HEK293 (cell line): ENCODE measurements at regions not wholly inside any gene's neighbourhood (a gene's known extent, or its start where the extent isn't known, plus 50 kb on each side); places are given as distances from the start of the nearest gene placed in this dataset.
A peak's percentile ranks its signal among the peaks of the same experiment; 100 is the strongest.

ENCODE experiments used
- BCL11B ChIP-seq: fragments of 450-650 bp; formaldehyde crosslinking; IDR thresholded peaks from 2 replicates; pipeline ENCODE4 v1.5.1; 2016; ENCODE audit warnings: low read depth, missing biosample characterization, missing genetic modification characterization
- EGR2 ChIP-seq: fragments of 450-650 bp; formaldehyde crosslinking; IDR thresholded peaks from 2 replicates; pipeline ENCODE4 v1.5.1; 2016; ENCODE audit warnings: low read depth, missing biosample characterization, missing genetic modification characterization
- MZF1 ChIP-seq: fragments of 450-650 bp; formaldehyde crosslinking; IDR thresholded peaks from 2 replicates; pipeline ENCODE4 v1.5.1; 2017; ENCODE audit warnings: missing biosample characterization, missing genetic modification characterization, borderline replicate concordance
- PRDM4 ChIP-seq: fragments of 450-650 bp; formaldehyde crosslinking; IDR thresholded peaks from 2 replicates; pipeline ENCODE4 v1.5.1; 2017; ENCODE audit warnings: missing biosample characterization, missing genetic modification characterization
- SP7 ChIP-seq: fragments of 450-650 bp; formaldehyde crosslinking; IDR thresholded peaks from 2 replicates; pipeline ENCODE4 v1.5.1; 2016; ENCODE audit warnings: missing biosample characterization, missing genetic modification characterization
- TSHZ1 ChIP-seq: fragments of 450-650 bp; formaldehyde crosslinking; IDR thresholded peaks from 2 replicates; pipeline ENCODE4 v1.5.1; 2016; ENCODE audit warnings: missing biosample characterization, missing genetic modification characterization, borderline replicate concordance
- YY1 ChIP-seq: fragments of 450-650 bp; formaldehyde crosslinking; IDR thresholded peaks from 2 replicates; pipeline ENCODE4 v1.5.1; 2018; ENCODE audit warnings: missing biosample characterization, missing genetic modification characterization
- ZBTB8A ChIP-seq: fragments of 450-650 bp; formaldehyde crosslinking; IDR thresholded peaks from 2 replicates; pipeline ENCODE4 v1.5.1; 2016; ENCODE audit warnings: missing biosample characterization, missing genetic modification characterization
- ZFHX2 ChIP-seq: fragments of 450-650 bp; formaldehyde crosslinking; conservative IDR thresholded peaks from 2 replicates; pipeline ENCODE4 v1.5.1; 2016; ENCODE audit warnings: missing biosample characterization, missing genetic modification characterization
- ZFP69B ChIP-seq: fragments of 450-650 bp; formaldehyde crosslinking; IDR thresholded peaks from 2 replicates; pipeline ENCODE4 v1.5.1; 2016; ENCODE audit warnings: missing biosample characterization, missing genetic modification characterization
- ZIC2 ChIP-seq: fragments of 450-650 bp; formaldehyde crosslinking; IDR thresholded peaks from 2 replicates; pipeline ENCODE4 v1.5.1; 2016; ENCODE audit warnings: missing biosample characterization, missing genetic modification characterization
- ZNF132 ChIP-seq: fragments of 450-650 bp; formaldehyde crosslinking; IDR thresholded peaks from 2 replicates; pipeline ENCODE4 v1.5.1; 2017; ENCODE audit warnings: missing biosample characterization, missing genetic modification characterization, borderline replicate concordance
- ZNF211 ChIP-seq: fragments of 450-650 bp; formaldehyde crosslinking; IDR thresholded peaks from 2 replicates; pipeline ENCODE4 v1.5.1; 2016; ENCODE audit warnings: low read depth, missing biosample characterization, missing genetic modification characterization
- ZNF274 ChIP-seq, 2 experiments: fragments of 200-500 bp in 1 of 2; fragments of 450-650 bp in 1 of 2; sonication (Bioruptor generic) in 1 of 2; formaldehyde crosslinking in 1 of 2; IDR thresholded peaks; 2 replicates each; pipeline versions ENCODE4 v1.5.1 to v1.6.1; 2014 to 2016; ENCODE audit warnings: borderline replicate concordance in 1 of 2, inconsistent platforms in 1 of 2, low read length in 1 of 2, missing biosample characterization in 1 of 2, missing genetic modification characterization in 1 of 2
- ZNF280D ChIP-seq: fragments of 450-650 bp; formaldehyde crosslinking; IDR thresholded peaks from 2 replicates; pipeline ENCODE4 v1.5.1; 2016; ENCODE audit warnings: missing biosample characterization, missing genetic modification characterization
- ZNF362 ChIP-seq: fragments of 450-650 bp; formaldehyde crosslinking; IDR thresholded peaks from 2 replicates; pipeline ENCODE4 v1.5.1; 2016; ENCODE audit warnings: missing biosample characterization, missing genetic modification characterization
- ZNF449 ChIP-seq: fragments of 450-650 bp; formaldehyde crosslinking; IDR thresholded peaks from 2 replicates; pipeline ENCODE4 v1.5.1; 2017; ENCODE audit warnings: missing biosample characterization, mild to moderate bottlenecking, missing genetic modification characterization, moderate library complexity
- ZNF473 ChIP-seq: fragments of 450-650 bp; formaldehyde crosslinking; IDR thresholded peaks from 2 replicates; pipeline ENCODE4 v1.5.1; 2017; ENCODE audit warnings: missing biosample characterization, missing genetic modification characterization
- ZNF560 ChIP-seq: fragments of 450-650 bp; formaldehyde crosslinking; IDR thresholded peaks from 2 replicates; pipeline ENCODE4 v1.5.1; 2017; ENCODE audit warnings: missing biosample characterization, missing genetic modification characterization, borderline replicate concordance
- ZNF600 ChIP-seq: fragments of 450-650 bp; formaldehyde crosslinking; IDR thresholded peaks from 2 replicates; pipeline ENCODE4 v1.5.1; 2016; ENCODE audit warnings: missing biosample characterization, missing genetic modification characterization
- ZNF658 ChIP-seq: fragments of 450-650 bp; formaldehyde crosslinking; IDR thresholded peaks from 2 replicates; pipeline ENCODE4; 2016; ENCODE audit warnings: missing biosample characterization, missing genetic modification characterization
- ZNF664 ChIP-seq: fragments of 450-650 bp; formaldehyde crosslinking; IDR thresholded peaks from 2 replicates; pipeline ENCODE4 v1.5.1; 2016; ENCODE audit warnings: missing biosample characterization, missing genetic modification characterization
- ZNF677 ChIP-seq: fragments of 450-650 bp; IDR thresholded peaks from 2 replicates; pipeline ENCODE4 v1.5.0; 2018; ENCODE audit warnings: missing biosample characterization, mild to moderate bottlenecking, missing genetic modification characterization, moderate library complexity
- ZNF747 ChIP-seq: fragments of 450-650 bp; formaldehyde crosslinking; IDR thresholded peaks from 2 replicates; pipeline ENCODE4 v1.5.1; 2016; ENCODE audit warnings: missing biosample characterization, missing genetic modification characterization
- ZNF776 ChIP-seq: fragments of 450-650 bp; formaldehyde crosslinking; IDR thresholded peaks from 2 replicates; pipeline ENCODE4 v1.5.0; 2017; ENCODE audit warnings: missing biosample characterization, missing genetic modification characterization, borderline replicate concordance
- ZSCAN4 ChIP-seq: fragments of 450-650 bp; formaldehyde crosslinking; IDR thresholded peaks from 2 replicates; pipeline ENCODE4 v1.5.1; 2017; ENCODE audit warnings: missing biosample characterization, missing genetic modification characterization
- ZXDB ChIP-seq: fragments of 450-650 bp; formaldehyde crosslinking; IDR thresholded peaks from 2 replicates; pipeline ENCODE4 v1.5.1; 2016; ENCODE audit warnings: missing biosample characterization, missing genetic modification characterization

- TF ChIP-seq SP7 (tag by site-specific recombination) = peak; percentile 19; the same call in 1 of the 2 replicates
- no peak for TF ChIP-seq TSHZ1 (tag by site-specific recombination)
- TF ChIP-seq EGR2 (tag by site-specific recombination) = peak; percentile 36; the same call in 1 of the 2 replicates
- no peak for TF ChIP-seq ZXDB (tag by site-specific recombination)
- TF ChIP-seq ZNF664 (tag by site-specific recombination) = peak; percentile 70
- TF ChIP-seq ZIC2 (tag by site-specific recombination) = peak; percentile 85
- TF ChIP-seq ZNF362 (tag by site-specific recombination) = no peak
- no peak for TF ChIP-seq YY1
- no peak for TF ChIP-seq ZSCAN4 (tag by site-specific recombination)
- TF ChIP-seq ZBTB8A = no peak
- TF ChIP-seq PRDM4 (tag by site-specific recombination) = no peak
- TF ChIP-seq ZNF449 = no peak
- TF ChIP-seq ZNF274 (IDR thresholded peaks at IDR 0.05; ENCODE audit: low read length) = no peak
- TF ChIP-seq ZNF274 (tag by site-specific recombination; IDR thresholded peaks at IDR 0.05; ENCODE audit: borderline replicate concordance) = no peak
- TF ChIP-seq ZFP69B = no peak
- no peak for TF ChIP-seq BCL11B (tag by site-specific recombination)
- TF ChIP-seq ZNF677 (tag by site-specific recombination) = no peak
- peak; percentile 55 for TF ChIP-seq ZFHX2 (tag by site-specific recombination)
- TF ChIP-seq MZF1 = no peak
- TF ChIP-seq ZNF280D (tag by site-specific recombination) = no peak
- TF ChIP-seq ZNF600 (tag by site-specific recombination) = 0 out of 2 replicates have a peak, but pooled peaks have one; percentile 35
- TF ChIP-seq ZNF747 = no peak
- TF ChIP-seq ZNF132 = no peak
- TF ChIP-seq ZNF776 (tag by site-specific recombination) = no peak
- no peak for TF ChIP-seq ZNF473 (tag by site-specific recombination)
- no peak for TF ChIP-seq ZNF658 (tag by site-specific recombination)
- no peak for TF ChIP-seq ZNF560 (tag by site-specific recombination)
- TF ChIP-seq ZNF211 (tag by site-specific recombination) = no peak
- TF ChIP-seq, all 188 proteins: peak for 12
These were observed 71.2 kb downstream of the IRF2BPL start (continued) for GRCh38 chr14:76957224-76957891.
